Mesenchymal stem cell (in vitro differentiated cells and primary cell): ENCODE measurements at regions not wholly inside any gene's neighbourhood (a gene's known extent, or its start where the extent isn't known, plus 50 kb on each side); places are given as distances from the start of the nearest gene placed in this dataset.
A peak's percentile ranks its signal among the peaks of the same experiment; 100 is the strongest.

Experiments used
- DNase-seq: peaks from one replicate; pipeline ENCODE4 v3.0.0-alpha.2; 2013
- H2AFZ ChIP-seq: one replicate; pipeline ENCODE4 v1.6.1; 2013; ENCODE audit warnings: low read depth, mild to moderate bottlenecking, control low read depth, inconsistent platforms, low read length, moderate library complexity
- H2AK5ac ChIP-seq: 2 replicates; pipeline ENCODE4 v1.6.1; 2013; ENCODE audit warnings: low read length, moderate library complexity, mild to moderate bottlenecking, inconsistent platforms; ENCODE audit not compliant: severe bottlenecking
- H2BK120ac ChIP-seq: one replicate; pipeline ENCODE4 v1.6.1; 2013; ENCODE audit warnings: low read depth, mild to moderate bottlenecking, inconsistent platforms, low read length, moderate library complexity
- H2BK12ac ChIP-seq, 2 experiments: one replicate each; pipeline ENCODE4 v1.6.1; 2013; ENCODE audit warnings: inconsistent platforms in 2 of 2, low read length in 2 of 2, mild to moderate bottlenecking in 2 of 2, moderate library complexity in 2 of 2, control low read depth in 1 of 2
- H2BK15ac ChIP-seq: one replicate; pipeline ENCODE4 v1.6.1; 2013; ENCODE audit warnings: mild to moderate bottlenecking, low read depth, inconsistent platforms; ENCODE audit not compliant: poor library complexity, severe bottlenecking
- H2BK5ac ChIP-seq: 2 replicates; pipeline ENCODE4 v1.6.1; 2013; ENCODE audit warnings: low read depth, mild to moderate bottlenecking, low read length, control low read depth, inconsistent platforms; ENCODE audit not compliant: poor library complexity, severe bottlenecking
- H3K14ac ChIP-seq, 2 experiments: one replicate each; pipeline ENCODE4 v1.6.1; 2013; ENCODE audit warnings: inconsistent platforms in 2 of 2, low read length in 2 of 2, control low read depth in 1 of 2, mild to moderate bottlenecking in 1 of 2, moderate library complexity in 1 of 2
- H3K18ac ChIP-seq, 2 experiments: one replicate each; pipeline ENCODE4 v1.6.1; 2013; ENCODE audit warnings: inconsistent platforms in 2 of 2, low read length in 2 of 2, control low read depth in 1 of 2, low read depth in 1 of 2, mild to moderate bottlenecking in 1 of 2
- H3K23ac ChIP-seq, 2 experiments: one replicate each; pipeline ENCODE4 v1.6.1; 2013; ENCODE audit warnings: inconsistent platforms in 2 of 2, low read length in 2 of 2, mild to moderate bottlenecking in 2 of 2, moderate library complexity in 2 of 2, control low read depth in 1 of 2
- H3K27ac ChIP-seq: 2 replicates; pipeline ENCODE4 v1.5.1; 2013; ENCODE audit warnings: mild to moderate bottlenecking, moderate library complexity, low read length, control low read depth, inconsistent platforms; ENCODE audit not compliant: poor library complexity, severe bottlenecking
- H3K27me3 ChIP-seq, 2 experiments: 2 replicates each; pipeline versions ENCODE4 v1.6.1 to v1.7.0; 2013; ENCODE audit warnings: low read length in 2 of 2, mild to moderate bottlenecking in 2 of 2, moderate library complexity in 2 of 2, control low read depth in 1 of 2, inconsistent platforms in 1 of 2; ENCODE audit not compliant: control insufficient read depth in 1 of 2, insufficient read depth in 1 of 2
- H3K36me3 ChIP-seq, 2 experiments: 2 replicates each; pipeline versions ENCODE4 v1.6.1 to v1.7.0; 2013; ENCODE audit warnings: low read length in 2 of 2, control low read depth in 1 of 2, inconsistent platforms in 1 of 2, low read depth in 1 of 2, mild to moderate bottlenecking in 1 of 2; ENCODE audit not compliant: insufficient read depth in 2 of 2, control insufficient read depth in 1 of 2
- H3K4ac ChIP-seq, 2 experiments: one replicate each; pipeline ENCODE4 v1.6.1; 2013; ENCODE audit warnings: inconsistent platforms in 2 of 2, low read length in 2 of 2, mild to moderate bottlenecking in 2 of 2, moderate library complexity in 2 of 2, control low read depth in 1 of 2, low read depth in 1 of 2
- H3K4me1 ChIP-seq: 2 replicates; pipeline ENCODE4 v1.6.1; 2013; ENCODE audit warnings: low read depth, low read length, control low read depth; ENCODE audit not compliant: control insufficient read depth, insufficient read depth
- H3K4me2 ChIP-seq: 2 replicates; pipeline ENCODE4 v1.6.1; 2013; ENCODE audit warnings: low read length, mild to moderate bottlenecking, inconsistent platforms; ENCODE audit not compliant: poor library complexity, severe bottlenecking
- H3K4me3 ChIP-seq, 2 experiments: 2 replicates each; pipeline versions ENCODE4 v1.5.1 to v1.7.0; 2013; ENCODE audit warnings: low read length in 2 of 2, mild to moderate bottlenecking in 2 of 2, control low read depth in 1 of 2, low read depth in 1 of 2; ENCODE audit not compliant: insufficient read depth in 1 of 2
- H3K79me1 ChIP-seq: replicated peaks from 2 replicates; pipeline ENCODE4 v1.6.1; 2013; ENCODE audit warnings: mild to moderate bottlenecking, control low read depth, low read length, inconsistent platforms; ENCODE audit not compliant: poor library complexity, severe bottlenecking
- H3K9ac ChIP-seq: 2 replicates; pipeline ENCODE4 v1.7.0; 2013; ENCODE audit warnings: mild to moderate bottlenecking, low read length, moderate library complexity
- H3K9me3 ChIP-seq: 2 replicates; pipeline ENCODE4 v1.7.0; 2013; ENCODE audit warnings: mild to moderate bottlenecking, low read length; ENCODE audit not compliant: control insufficient read depth
- H4K8ac ChIP-seq: one replicate; pipeline ENCODE4 v1.6.1; 2013; ENCODE audit warnings: inconsistent platforms, mild to moderate bottlenecking, low read length, moderate library complexity
- H4K91ac ChIP-seq: one replicate; pipeline ENCODE4 v1.6.1; 2013; ENCODE audit warnings: mild to moderate bottlenecking, low read length, inconsistent platforms
- WGBS: methylation state at CpG from one replicate; pipeline ENCODE4 v1.1.7; 2013; ENCODE audit warnings: mixed read lengths; 5-methylcytosine and 5-hydroxymethylcytosine counted together

DNA sequence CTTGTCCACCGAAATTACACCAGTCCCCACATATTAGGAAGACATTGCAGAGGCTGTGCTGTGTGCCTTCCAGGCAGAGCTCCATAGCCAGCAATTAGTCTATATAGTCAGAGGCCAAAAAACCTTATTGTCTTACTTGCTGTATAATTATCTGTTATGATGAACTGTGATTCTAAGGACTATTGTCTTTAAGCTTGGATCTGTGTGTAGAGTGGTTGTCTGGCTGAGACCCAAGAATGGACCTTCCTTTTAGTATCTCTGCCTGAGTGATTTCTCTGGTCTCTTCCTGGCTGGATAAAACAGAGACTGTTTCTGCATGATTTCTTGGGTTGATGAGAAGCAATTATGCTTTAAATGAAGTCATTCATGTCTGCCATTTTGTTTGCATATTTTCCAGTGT lies 465.3 kb downstream of the PRKD1 start:
- no peak overlapping the region for H3K14ac ChIP-seq
- no peak overlapping the region for H4K8ac ChIP-seq
- no peaks in the 10 kb centered on the region for H3K9me3 ChIP-seq
- H2AK5ac ChIP-seq = no peak overlapping the region
- no peak overlapping the region for H2AFZ ChIP-seq
- no peak overlapping the region for H3K23ac ChIP-seq
- no peak overlapping the region for H3K4ac ChIP-seq
- no peak overlapping the region for H3K27ac ChIP-seq
- no peaks in the 10 kb centered on the region for H3K36me3 ChIP-seq
- H3K4me3 ChIP-seq = no peak overlapping the region
- no peaks in the 10 kb centered on the region for H3K79me1 ChIP-seq
- no peak overlapping the region for H2BK120ac ChIP-seq
- no peak overlapping the region for H4K91ac ChIP-seq
- no peaks in the 10 kb centered on the region for H3K27me3 ChIP-seq
- WGBS = no CpG with 5 or more reads among the region's 1 CpG
- H3K4me1 ChIP-seq = no peaks in the 10 kb centered on the region
- H2BK15ac ChIP-seq = no peak overlapping the region
- H2BK12ac ChIP-seq = no peak overlapping the region
- no peak for DNase-seq
- no peak overlapping the region for H3K4me2 ChIP-seq
- no peak overlapping the region for H2BK5ac ChIP-seq
- H3K9ac ChIP-seq = no peak overlapping the region
- H3K18ac ChIP-seq = no peak overlapping the region

DNA sequence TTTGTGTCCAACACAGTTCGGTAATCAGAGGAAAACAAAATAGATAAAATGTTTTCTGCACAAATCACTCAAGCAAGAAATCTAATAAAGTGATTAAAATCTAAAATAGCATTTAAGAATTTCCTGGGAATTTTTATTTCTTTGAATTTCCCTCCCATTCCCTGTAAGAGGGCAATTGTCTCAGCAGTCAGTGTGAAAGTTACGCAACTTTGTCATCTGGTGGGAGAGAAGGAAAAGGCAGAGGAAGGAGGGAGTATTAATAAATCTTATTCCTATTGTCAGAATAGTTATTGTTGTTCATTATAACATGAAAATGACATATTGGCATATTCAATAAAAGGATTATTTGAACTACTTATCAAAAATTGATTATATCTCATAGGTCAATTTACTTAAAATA lies 464.9 kb downstream of the PRKD1 start:
- Histone ChIP-seq H3K27me3 (no peaks in the 10 kb centered on the region), H3K9me3 (no peaks in the 10 kb centered on the region), H3K4me3 (no peak overlapping the region), H3K9ac (no peak overlapping the region), H2BK15ac (no peak overlapping the region), H2BK120ac (no peak overlapping the region), H3K4me2 (no peak overlapping the region), H3K36me3 (no peaks in the 10 kb centered on the region), H2AK5ac (no peak overlapping the region), H3K27ac (no peak overlapping the region), H3K23ac (no peak overlapping the region), H2BK12ac (no peak overlapping the region), H3K79me1 (no peaks in the 10 kb centered on the region), H4K8ac (no peak overlapping the region), H3K18ac (no peak overlapping the region), H3K14ac (no peak overlapping the region), H4K91ac (no peak overlapping the region), H3K4ac (no peak overlapping the region), H2BK5ac (no peak overlapping the region), H3K4me1 (no peaks in the 10 kb centered on the region), H2AFZ (no peak overlapping the region)
- WGBS = no CpG with 5 or more reads among the region's 2 CpGs
- DNase-seq = no peak

DNA sequence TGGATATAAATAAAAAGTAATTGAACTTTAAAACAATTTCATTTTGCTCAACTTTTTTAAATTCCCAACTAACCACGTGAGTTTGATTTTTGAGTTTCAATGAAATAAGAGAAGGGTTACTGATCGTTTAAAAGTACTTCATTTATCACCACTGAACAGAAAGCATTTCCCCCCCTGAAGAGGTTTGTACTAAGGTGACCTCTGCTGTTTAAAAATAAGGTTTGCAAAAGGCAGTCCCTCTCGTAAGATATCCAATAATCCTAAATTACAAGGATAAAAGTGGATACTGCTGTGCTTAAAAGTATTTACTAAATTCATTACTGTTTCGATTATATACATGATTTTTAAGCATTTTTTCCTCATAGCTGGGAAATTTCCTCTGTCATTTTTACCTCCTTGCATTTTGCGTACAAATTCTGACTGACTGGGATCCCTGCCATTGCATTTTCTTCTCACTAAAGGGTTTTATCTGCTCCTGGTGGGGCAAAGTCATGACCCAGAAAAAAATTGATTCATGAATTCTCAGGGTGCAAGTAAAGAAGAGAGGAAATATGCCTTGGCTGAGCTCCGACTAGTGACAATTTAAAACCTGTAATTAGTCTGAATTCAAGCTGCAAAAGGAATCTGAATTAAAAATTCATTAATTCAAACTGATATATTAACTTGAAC lies 463.8 kb downstream of the PRKD1 start:
- Histone ChIP-seq H3K4me1 (no peaks in the 10 kb centered on the region), H3K36me3 (no peaks in the 10 kb centered on the region), H3K14ac (no peak overlapping the region), H2AK5ac (no peak overlapping the region), H3K4ac (no peak overlapping the region), H3K23ac (no peak overlapping the region), H2BK15ac (no peak overlapping the region), H3K18ac (no peak overlapping the region), H4K91ac (no peak overlapping the region), H3K27me3 (no peaks in the 10 kb centered on the region), H2BK5ac (no peak overlapping the region), H3K9ac (peak overlapping the region; percentile 45), H2BK12ac (no peak overlapping the region), H2BK120ac (no peak overlapping the region), H3K27ac (no peak overlapping the region), H3K4me3 (no peak overlapping the region), H3K4me2 (no peak overlapping the region), H4K8ac (no peak overlapping the region), H2AFZ (no peak overlapping the region), H3K9me3 (no peaks in the 10 kb centered on the region), H3K79me1 (no peaks in the 10 kb centered on the region)
- WGBS = 80% methylated on average over 2 of the region's 6 CpGs
- no peak for DNase-seq

DNA sequence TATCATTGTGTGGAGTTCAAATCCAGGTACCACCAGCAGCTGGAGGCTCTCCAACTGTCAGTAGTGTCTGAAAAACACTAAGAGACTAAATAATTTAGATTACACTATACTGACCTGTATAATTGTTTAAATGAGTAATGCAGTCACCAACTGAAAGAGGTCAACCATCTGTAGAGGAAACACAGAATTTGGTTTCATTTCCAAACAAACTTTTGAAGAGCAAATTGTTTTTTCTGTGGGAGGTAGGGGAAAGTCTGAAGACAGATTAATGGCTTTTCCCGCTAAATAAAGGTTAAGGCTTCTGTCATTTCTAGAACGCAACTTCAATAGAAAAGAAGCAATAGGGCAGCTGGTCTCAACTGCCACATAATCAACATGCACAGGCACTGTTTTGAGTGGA lies 462.6 kb downstream of the PRKD1 start:
- DNase-seq = no peak
- Histone ChIP-seq H2BK15ac (no peak overlapping the region), H3K9ac (no peak overlapping the region), H3K36me3 (no peaks in the 10 kb centered on the region), H3K4me1 (no peaks in the 10 kb centered on the region), H3K4me2 (no peak overlapping the region), H2BK5ac (no peak overlapping the region), H2AFZ (no peak overlapping the region), H3K79me1 (no peaks in the 10 kb centered on the region), H3K23ac (no peak overlapping the region), H3K27me3 (no peaks in the 10 kb centered on the region), H2BK12ac (no peak overlapping the region), H3K4ac (no peak overlapping the region), H4K91ac (no peak overlapping the region), H2BK120ac (no peak overlapping the region), H3K18ac (no peak overlapping the region), H3K9me3 (no peaks in the 10 kb centered on the region), H4K8ac (no peak overlapping the region), H3K4me3 (no peak overlapping the region), H3K14ac (no peak overlapping the region), H3K27ac (no peak overlapping the region), H2AK5ac (no peak overlapping the region)
- 48% methylated on average over 2 of the region's 2 CpGs for WGBS
